Astrocyte of the hippocampus (primary cell): ENCODE measurements at regions not wholly inside any gene's neighbourhood (a gene's known extent, or its start where the extent isn't known, plus 50 kb on each side); places are given as distances from the start of the nearest gene placed in this dataset.
"Not testable (repeated sequence)": the region's sequence is repeated elsewhere in the genome, so short reads cannot be mapped to it uniquely, and the experiment has no call there.

ENCODE experiments used
- DNase-seq: peaks from one replicate; pipeline ENCODE4 v3.0.0; 2011; ENCODE audit warnings: low read depth, low spot score

DNA sequence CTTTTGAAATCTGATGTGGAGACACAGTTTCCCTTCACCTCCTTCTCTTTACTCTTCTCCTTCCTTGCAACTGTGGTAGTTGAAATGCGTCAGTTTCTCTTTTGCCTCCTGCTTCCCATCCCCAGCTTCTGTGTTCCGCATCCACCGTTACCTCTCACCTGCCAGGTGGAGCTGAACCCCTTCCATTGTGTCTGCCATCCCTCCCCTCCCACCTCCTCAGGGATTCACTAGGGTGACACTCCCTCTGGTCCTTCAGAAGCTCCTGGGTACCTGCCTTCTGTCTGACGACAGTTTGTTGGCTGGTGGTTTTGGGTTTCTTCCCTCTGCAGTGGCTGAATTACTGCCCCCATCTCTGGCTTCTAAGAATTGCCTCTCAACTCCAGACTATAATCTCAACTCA lies 132.1 kb downstream of the SLC24A2 start:
- no peak for DNase-seq

DNA sequence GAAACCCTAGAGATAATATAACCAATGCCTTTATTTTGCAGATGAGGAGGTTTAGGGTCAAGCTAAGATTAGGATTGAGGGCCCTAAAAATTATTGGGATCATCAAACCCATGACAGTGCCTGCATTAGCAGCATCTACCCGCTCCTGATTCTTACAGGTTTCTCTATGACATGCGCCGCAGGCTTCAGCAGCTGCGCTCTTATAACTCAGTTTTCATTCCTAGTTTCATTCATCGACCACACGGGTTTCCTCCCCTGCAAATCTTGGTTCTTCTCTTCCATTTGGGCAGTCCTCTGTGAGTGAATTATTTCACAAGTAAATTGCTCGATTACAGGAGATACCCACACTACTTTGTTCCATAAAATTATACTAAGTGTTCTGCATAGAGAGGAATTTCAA lies 137.2 kb downstream of the SLC24A2 start:
- DNase-seq, result no peak

DNA sequence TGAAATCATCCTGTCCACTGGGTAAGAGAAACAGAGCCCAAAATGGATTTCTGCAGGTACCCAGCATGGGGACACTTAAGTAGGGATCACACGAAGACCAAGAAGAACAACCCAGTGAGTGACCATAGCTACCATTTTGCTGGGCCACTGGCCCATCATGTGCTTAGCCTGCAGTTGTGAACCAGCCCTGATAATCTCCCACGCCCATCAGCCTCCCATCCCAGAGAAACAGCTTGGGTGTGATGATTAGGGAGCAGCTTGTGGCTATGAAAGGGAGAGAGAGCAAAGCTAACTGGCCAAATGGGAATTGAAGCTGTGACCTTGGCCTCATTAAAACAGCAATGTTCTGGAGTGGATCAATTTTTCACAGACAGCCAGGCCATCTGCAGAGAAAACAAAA lies 138.5 kb downstream of the SLC24A2 start:
- no peak for DNase-seq

DNA sequence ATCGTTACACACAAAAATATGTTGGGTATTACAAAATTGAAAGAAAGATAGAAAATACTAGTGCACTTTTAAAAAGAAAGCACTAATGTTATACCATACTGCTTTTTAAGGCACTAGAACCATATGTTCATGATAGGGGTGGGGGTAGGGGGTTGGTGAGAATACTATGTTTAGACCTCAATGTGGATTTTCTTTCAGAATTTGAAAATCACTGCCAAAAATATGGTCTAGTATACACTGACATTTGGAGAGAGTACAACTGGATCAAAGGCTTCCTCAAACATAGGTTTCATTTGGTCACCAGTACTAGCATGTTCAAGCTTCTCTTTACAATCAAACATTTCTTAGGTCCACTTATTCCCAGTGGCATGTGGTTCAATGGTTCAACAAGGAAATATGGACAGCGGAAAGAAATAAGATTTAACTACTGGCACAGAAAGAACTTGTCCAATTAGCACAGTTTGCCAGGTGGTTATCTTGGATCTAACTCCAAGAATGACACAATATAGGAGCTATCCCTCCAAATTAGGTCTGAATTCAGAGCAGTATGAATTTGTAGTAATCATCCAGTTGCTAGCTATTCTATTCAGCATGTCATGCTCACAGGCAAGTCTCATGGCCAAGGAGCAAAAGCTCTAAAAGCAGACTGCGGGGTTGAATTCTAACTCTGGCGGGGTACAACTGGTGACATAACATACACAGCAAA lies 139.3 kb downstream of the SLC24A2 start:
- DNase-seq, result no peak

DNA sequence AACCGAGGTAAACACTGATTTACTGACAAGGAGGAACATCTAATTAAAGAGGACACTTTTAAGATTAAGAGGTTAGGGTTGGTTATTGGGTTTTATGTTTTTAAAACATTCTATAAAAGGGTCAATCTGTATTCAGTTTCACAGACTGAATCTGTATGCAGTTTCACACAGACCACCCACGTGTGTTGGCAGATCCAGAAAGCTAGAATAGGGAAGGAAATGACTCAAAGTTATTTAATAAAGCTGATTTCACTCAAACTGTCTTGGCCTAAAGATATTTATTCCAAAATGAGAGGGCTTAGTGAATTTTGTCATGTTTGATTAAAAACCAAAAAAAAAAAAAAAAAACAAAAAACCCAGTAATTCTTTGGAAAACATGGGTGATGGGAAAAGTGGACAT lies 140.2 kb downstream of the SLC24A2 start:
- no peak for DNase-seq

DNA sequence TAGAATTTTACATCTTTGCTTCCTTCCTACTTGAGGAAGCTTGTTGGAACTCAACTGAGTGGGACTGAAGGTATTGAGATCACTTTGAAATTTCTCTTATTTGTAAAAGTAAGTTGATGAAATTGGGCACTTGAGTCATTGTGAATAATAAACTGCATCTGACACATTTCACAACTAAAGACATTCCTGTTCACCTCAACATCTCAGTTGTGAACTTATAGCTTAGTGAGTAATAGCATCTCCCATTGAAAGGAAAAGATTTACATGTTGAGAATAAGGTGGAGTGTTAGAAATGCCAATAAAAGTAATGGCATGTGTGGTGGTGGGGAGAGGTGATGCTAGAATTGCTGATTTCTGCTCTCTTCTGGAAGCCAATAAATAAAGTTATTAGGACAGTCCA lies 145.0 kb downstream of the SLC24A2 start:
- DNase-seq, result no peak

DNA sequence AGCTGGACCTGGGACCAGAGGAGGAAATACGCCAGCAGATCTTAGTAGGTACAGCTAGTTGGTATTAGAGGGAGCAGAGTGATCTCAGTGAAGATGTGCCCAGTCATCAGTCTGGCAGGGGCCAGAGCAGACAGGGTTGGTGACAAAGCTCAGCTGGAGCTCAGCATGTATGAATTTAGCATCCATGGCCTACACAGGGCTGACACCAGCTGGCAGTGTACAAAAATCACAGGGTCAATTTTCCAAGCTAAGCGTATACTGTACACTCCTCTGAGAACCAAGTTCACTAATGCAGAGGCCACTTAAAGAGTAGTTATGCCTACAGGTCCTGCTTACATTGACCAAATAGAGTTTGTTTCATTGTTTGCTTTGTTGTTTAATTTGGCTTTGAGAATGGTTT lies 146.6 kb downstream of the SLC24A2 start:
- no peak for DNase-seq

DNA sequence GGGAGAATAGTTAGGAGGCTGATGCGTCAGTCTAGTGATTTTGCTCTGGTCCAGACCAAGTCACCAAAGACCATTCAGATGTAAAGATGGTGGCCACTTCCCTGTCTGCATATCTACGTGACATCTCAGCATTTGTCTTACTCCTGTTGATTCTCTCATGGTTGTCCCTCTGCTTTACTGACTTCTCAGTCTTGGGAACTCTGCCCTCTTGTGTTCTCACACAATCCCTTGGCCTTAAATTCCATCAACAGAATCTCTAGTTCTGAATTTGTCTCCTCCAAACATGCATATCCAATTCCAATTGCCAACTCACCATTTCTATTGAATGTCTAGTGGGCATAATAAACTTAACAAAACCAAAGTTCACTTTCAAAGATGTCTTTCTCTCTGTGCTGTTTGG lies 147.8 kb downstream of the SLC24A2 start:
- no peak for DNase-seq

DNA sequence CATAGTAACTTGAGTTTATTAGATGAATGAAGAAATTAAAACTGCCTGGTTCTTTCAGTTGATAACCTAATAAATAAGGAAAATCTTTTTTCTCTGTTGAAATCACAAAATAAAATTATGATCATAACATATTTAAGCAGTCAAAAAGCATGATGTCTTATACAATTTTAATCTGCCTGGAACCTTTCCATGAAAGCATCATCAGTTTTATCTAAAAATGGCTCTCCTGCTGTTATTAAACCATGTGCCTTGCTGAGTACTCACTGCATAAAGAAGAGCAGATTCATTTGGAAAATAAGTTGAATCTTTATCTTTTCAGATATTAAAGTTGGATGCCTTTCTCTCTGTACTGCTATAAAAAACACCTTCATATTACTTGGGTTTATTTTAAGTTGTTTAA lies 148.8 kb downstream of the SLC24A2 start:
- no peak for DNase-seq

DNA sequence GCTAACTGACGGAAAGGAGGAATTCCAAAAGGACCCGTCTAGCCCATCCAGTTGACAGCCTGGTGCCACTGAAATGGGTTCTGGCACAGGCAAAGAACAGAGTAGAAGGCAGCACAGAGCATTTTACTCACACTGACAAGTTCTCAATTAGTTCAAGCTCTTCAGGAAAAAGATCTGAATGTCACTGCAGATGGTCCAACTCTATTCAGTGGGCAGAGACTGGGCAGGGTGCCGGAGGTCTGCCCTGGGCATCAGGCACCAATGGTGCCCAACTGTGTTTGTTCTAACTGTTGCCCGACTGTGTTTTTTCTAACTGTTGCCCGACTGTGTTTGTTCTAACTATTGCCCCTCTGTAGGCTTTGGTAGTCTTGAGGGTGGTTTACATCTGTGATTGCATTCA lies 151.8 kb downstream of the SLC24A2 start:
- DNase-seq, result no peak

DNA sequence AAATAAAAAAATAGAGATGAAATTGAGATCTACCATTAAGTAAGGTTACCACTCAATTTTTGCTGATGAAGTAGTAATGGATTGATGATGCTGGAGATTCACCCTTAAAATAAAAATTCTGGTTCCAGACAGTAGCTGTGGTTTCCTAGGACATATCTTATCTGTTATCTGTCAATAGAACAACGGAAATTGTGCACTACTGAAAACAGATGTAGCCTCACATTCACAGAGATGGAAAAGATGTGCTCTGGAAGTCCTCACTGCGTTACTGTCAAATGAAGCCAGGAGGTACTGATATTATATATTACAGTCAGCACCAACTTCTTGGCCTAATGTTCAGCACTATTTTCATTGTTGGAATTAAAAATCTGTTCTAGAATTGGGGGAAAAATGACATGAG lies 154.0 kb downstream of the SLC24A2 start:
- no peak for DNase-seq

DNA sequence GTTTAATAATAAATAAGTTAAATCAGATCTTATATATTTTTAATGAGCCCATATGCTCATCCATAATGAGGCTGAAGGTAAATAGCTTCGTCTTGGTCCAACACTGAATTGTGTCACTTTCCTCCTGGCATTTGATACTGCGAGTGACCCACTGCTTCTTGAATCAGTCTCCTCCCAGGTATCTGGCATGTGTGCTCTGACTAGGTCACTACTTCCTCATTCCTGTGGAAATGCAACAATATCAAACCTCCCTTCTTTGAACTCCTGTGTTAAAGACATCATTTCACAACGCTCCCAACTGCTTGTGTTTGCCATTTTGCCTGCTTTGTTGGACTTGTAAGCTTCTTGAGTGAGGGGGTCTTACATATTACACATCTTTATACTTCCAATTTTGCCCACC lies 157.7 kb downstream of the SLC24A2 start:
- DNase-seq, result no peak

DNA sequence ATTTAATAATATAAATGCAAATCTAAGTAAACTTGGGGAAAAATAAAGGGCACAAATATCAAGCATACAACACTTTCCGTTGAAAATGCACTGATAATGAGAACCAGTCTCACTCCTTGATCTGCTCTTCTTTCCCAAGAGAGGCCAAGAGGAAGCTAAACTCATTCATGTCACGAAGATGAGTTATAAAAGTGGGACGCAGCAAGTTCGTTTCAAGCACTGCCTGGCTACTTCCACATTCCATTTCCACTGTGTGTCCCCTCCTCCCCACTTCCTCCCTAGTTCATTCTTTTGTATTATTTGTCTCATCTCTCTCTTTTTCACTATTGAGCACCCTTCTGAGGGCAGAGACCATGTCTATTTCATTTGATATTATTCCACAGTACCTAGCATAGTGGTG lies 158.1 kb downstream of the SLC24A2 start:
- no peak for DNase-seq

DNA sequence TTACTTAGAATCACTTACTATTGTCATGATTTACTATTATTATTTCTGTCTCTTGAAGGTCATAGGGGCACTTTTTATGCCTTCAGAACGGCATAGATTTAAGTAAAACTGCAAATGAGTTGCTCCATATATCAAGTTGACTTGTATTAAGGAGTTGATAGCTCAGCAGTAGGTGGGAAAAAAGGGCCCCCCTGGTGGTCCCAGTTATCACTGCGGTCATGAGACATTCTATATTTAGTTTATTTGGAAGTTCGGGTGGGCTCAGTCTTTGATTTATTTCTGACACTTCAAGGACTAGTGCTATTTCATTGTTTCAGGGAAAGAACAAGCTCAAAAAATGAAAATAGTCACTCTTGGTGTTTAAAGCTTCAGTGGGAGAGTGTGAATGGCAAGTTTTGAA lies 159.3 kb downstream of the SLC24A2 start:
- no peak for DNase-seq

DNA sequence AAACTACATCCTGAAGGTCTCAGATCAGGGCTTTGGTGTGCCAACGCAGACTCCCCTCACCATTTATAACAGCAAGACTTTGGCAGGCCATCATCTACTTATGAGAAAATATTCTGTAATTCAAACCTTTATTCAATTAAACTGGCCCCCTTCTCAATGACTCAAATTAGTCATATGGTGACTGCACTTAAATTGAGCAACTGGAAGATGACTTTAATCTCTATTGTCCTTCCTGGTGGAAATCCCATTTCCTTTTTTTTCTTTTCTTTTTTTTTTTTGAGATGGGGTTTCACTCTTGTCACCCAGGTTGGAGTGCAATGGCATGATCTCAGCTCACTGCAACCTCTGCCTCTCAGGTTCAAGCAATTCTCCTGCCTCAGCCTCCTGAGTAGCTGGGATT lies 163.4 kb downstream of the SLC24A2 start:
- DNase-seq, result not testable (repeated sequence)

DNA sequence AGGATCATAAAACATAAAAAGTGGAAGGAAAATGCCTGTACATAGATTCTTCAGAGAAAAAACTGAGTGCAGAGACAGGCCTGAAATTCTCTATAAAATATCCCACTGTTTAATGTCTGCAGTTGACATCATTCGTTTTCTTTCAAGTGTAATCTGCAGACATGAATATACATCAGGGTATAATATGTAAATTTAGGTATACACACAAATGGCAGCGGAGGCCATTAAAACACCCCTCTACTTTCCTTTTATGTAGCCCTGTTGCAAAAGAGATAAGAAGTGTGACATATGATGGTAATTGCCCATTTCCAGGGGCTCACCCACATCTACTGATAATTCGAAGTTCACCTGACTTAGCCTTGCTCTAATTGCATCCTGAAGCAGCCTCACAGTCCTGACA lies 164.3 kb downstream of the SLC24A2 start:
- DNase-seq, result no peak

DNA sequence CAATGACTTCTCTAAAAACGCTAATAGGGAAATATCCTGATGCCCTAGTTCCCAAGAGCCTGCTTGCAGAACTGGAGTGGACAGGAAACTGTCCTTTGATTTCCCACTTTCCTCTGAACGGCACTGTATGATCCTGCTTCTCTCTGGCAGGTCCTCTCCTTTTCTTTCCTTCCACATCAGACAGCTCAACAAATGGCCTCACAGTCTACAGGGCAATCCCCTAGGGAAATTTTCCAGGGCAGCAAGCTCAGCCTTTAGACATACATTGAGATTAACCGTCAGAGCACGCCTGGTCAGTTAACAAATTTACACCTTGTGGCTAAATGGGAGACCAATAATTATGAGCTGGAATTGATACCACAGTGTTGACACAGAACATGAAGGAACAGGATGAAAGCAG lies 164.9 kb downstream of the SLC24A2 start:
- DNase-seq, result no peak

DNA sequence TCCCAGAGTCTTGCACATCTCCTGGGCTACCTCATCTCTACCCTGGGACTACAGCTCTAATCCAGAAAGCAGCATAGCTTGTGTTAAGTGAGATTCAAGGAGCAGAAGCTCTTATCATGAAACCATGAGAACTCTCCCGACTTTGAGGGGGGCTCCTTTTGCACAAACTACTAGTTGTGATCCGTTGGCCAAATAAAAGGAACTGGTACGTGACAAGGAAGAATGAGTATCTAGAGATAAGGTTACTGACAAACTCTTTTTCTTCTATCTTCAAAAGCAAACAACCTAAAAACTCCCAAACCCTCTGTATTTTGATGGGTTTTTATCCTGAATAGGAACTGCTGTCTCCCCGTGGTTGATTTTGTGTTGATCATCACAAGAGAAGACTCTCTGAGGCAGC lies 168.5 kb downstream of the SLC24A2 start:
- no peak for DNase-seq

DNA sequence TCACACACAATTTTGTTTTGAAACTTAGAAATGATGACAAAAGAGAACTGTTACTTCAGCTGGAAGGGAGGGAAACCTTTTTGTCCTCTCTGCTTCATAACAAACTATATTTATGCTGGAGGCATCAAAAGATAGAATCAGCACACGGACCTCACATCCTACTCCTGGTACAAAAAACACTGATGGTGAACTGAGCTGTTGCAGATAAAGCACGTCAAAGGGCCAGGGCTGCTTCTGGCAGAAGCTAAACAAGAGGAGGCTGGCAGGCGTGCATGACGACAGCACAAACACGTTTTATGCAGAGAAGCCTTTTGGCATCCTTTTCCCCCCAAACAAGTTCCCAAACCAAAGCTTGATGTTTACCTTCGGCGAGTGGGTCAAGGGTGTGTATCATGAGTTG lies 169.6 kb downstream of the SLC24A2 start:
- DNase-seq, result no peak

DNA sequence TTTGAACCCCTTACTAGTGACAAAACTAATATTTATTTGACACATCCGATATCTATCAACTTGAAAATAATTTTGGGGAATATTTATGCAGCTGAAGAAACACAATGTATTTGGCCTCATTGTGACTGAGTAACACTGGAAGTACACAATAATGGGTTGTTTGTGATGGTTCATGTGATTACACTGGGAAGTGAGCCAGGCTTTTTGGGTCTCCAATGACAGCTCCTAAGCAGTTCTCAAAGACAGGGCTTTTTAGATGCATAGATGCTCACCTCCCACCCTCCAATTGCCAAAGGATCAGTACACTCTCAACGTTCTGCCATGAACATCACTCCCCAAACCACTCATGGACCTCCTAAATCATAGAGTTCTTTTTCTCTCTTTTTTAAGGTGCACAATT lies 170.0 kb downstream of the SLC24A2 start:
- DNase-seq, result no peak

DNA sequence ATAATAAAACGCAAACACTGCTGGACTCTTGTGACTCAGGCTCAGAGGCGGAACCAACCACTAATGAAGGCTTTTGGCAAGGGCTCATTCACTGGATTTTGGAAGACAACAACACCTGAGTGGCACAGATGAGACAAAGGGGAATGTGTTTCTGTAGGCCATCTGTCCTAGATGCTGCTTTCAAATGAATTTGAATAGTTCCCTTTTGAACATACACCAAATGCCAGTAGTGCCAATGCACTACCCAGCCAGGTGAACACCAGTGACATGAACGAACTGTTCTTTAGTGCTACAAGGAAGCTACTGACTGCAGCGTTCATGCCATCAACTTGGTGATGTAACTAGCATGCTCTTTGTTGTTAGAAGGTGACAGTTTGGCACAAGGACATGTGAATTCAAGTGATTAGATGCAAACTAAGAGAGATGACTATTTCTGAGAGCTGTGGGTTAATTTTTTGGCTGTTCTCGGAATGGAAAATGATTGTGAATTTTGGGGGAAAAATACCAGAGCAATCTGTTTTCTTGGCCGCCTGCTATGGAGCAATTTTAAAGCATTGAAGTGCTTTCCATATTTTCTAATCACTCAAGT lies 173.7 kb downstream of the SLC24A2 start:
- no peak for DNase-seq

DNA sequence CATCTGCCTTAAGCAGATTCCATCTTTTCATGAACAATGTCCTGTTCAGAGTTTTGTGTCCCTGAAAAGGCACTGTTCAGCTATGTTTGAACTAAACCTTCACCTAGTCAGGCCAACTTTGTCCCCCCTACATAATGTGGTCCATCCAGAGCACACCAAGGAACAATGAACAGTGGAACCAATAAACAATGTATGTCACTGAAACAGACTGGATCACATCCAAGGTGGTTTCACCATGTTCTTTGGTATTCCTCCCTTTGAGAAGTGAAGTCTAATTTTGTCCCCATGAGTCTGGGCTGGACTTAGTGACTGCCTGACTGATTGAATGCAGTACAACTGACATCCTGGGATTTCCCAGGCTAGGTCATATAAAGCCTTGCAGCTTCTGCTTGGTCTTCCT lies 174.5 kb downstream of the SLC24A2 start:
- no peak for DNase-seq

DNA sequence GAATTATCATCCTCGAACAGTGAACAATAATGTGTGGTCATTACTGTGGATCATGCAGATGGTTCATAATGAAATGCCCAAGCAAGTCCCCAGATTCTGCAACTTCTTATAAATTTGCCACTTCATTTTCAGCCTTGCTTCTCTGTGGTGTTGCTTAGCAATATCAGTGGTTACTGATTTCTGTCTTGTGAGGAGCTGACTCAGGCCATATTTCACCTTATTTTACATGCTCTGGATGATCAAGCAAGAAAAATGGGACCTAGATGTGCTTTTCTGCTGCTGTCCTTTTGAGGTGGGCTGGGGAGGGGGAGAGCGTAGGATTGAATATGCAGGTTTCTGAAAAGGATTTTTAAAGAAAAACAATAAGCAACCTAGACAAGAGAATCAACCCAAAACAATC lies 188.3 kb downstream of the SLC24A2 start:
- DNase-seq, result no peak

DNA sequence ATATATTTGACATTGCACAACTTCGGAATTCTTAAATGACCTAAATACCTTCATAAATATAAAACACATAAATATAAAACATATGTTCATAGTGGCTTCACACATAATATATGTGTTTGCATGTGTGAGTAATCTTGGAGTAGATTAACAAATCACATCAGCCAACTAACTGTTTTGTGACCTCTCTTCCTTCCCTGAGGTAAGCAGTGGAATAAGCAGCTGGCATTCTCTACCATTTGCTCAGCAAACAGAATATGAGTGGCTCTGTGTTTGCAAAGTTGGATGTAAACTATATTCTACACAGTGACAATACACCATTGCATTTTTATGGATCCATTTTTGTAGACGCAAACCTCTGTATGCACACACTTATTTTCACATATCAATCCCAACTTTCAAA lies 189.9 kb downstream of the ACER2 start:
- no peak for DNase-seq
